NCI-H1092 (cell line): ENCODE measurements at regions not wholly inside any gene's neighbourhood (a gene's known extent, or its start where the extent isn't known, plus 50 kb on each side); places are given as distances from the start of the nearest gene placed in this dataset.
"Not testable (repeated sequence)": the region's sequence is repeated elsewhere in the genome, so short reads cannot be mapped to it uniquely, and the experiment has no call there.

ENCODE experiments used
- DNase-seq: peaks from one replicate; lab custom pipeline; 2025; lab: John Stamatoyannopoulos, UW

GRCh38 chr9:117938896-117939295 is 234.7 kb downstream of the TLR4 start:
- no peak for DNase-seq

- not testable (repeated sequence) for DNase-seq
These were observed 240.5 kb downstream of the TLR4 start for GRCh38 chr9:117944750-117945149.

GRCh38 chr9:117945286-117945685 is 241.1 kb downstream of the TLR4 start:
- DNase-seq = no peak

GRCh38 chr9:117951127-117951526 is 246.9 kb downstream of the TLR4 start:
- DNase-seq = no peak

- no peak for DNase-seq
These were observed 248.4 kb downstream of the TLR4 start for GRCh38 chr9:117952581-117952980.

GRCh38 chr9:117957267-117957666 is 253.1 kb downstream of the TLR4 start:
- DNase-seq = peak; percentile 52

GRCh38 chr9:117958726-117959125 is 254.5 kb downstream of the TLR4 start:
- DNase-seq = no peak

GRCh38 chr9:117963493-117964090 is 259.4 kb downstream of the TLR4 start:
- DNase-seq = no peak

- DNase-seq = no peak
These were observed 266.3 kb downstream of the TLR4 start for GRCh38 chr9:117970276-117971050.

- no peak for DNase-seq
These were observed 269.9 kb downstream of the TLR4 start for GRCh38 chr9:117974108-117974507.

- DNase-seq = no peak
These were observed 275.7 kb downstream of the TLR4 start for GRCh38 chr9:117979914-117980313.

GRCh38 chr9:117987945-117988344 is 283.7 kb downstream of the TLR4 start:
- no peak for DNase-seq

- DNase-seq = peak; percentile 80
These were observed 287.8 kb downstream of the TLR4 start for GRCh38 chr9:117992006-117992405.

GRCh38 chr9:118000581-118000980 is 296.4 kb downstream of the TLR4 start:
- no peak for DNase-seq

- no peak for DNase-seq
These were observed 299.0 kb downstream of the TLR4 start for GRCh38 chr9:118003240-118003639.

GRCh38 chr9:118008246-118008645 is 304.0 kb downstream of the TLR4 start:
- no peak for DNase-seq

GRCh38 chr9:118009614-118010013 is 305.4 kb downstream of the TLR4 start:
- DNase-seq = no peak

- no peak for DNase-seq
These were observed 313.5 kb downstream of the TLR4 start for GRCh38 chr9:118017607-118018122.

GRCh38 chr9:118023644-118024043 is 319.4 kb downstream of the TLR4 start:
- DNase-seq = no peak

- no peak for DNase-seq
These were observed 324.0 kb downstream of the TLR4 start for GRCh38 chr9:118028225-118028624.

- DNase-seq = no peak
These were observed 325.2 kb downstream of the TLR4 start for GRCh38 chr9:118029425-118029824.

GRCh38 chr9:118034701-118035100 is 330.5 kb downstream of the TLR4 start:
- DNase-seq = no peak

- no peak for DNase-seq
These were observed 334.5 kb downstream of the TLR4 start for GRCh38 chr9:118038713-118039112.

- no peak for DNase-seq
These were observed 354.0 kb downstream of the TLR4 start for GRCh38 chr9:118058227-118058626.
